MG63 (cell line): ENCODE measurements at regions not wholly inside any gene's neighbourhood (a gene's known extent, or its start where the extent isn't known, plus 50 kb on each side); places are given as distances from the start of the nearest gene placed in this dataset.

Experiments used
- DNase-seq: peaks from one replicate; pipeline ENCODE4 v3.0.0-alpha.2; 2020
- H3K27me3 ChIP-seq: fragments of 250-450 bp; sonication (Bioruptor Pico); 2 replicates; pipeline ENCODE4 v1.5.1; 2020; ENCODE audit warnings: mild to moderate bottlenecking, moderate library complexity
- H3K36me3 ChIP-seq: fragments of 250-450 bp; sonication (Bioruptor Pico); 2 replicates; pipeline ENCODE4 v1.5.1; 2020; ENCODE audit warnings: mild to moderate bottlenecking, moderate library complexity
- H3K4me3 ChIP-seq: fragments of 250-450 bp; sonication (Bioruptor Pico); 2 replicates; pipeline ENCODE4 v1.5.1; 2020; ENCODE audit warnings: mild to moderate bottlenecking, moderate library complexity
- H3K9me3 ChIP-seq: fragments of 250-450 bp; sonication (Bioruptor Pico); 2 replicates; pipeline ENCODE4 v1.5.1; 2020; ENCODE audit warnings: mild to moderate bottlenecking, moderate library complexity

DNA sequence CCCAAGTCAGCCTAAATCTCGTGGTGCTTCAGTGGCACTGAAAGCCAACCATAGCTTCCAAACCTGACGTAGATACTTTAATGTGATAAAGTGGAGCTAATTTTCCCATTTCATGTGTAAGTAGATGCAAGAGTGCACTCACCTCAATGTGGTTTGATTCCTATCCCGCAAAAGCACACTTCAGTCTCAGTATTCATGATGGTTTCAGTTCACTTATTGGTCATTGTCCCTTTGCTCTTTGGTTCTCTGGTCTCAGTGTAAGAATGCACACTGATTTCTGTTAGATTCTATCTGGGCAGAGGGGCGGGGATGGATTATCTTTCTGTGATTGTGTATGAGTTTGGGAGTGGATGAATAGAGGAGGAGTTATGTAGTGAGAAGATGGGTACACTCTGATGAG, 340.6 kb downstream of the KCNRG start:
- no peaks in the 10 kb centered on the region for H3K27me3 ChIP-seq
- H3K4me3 ChIP-seq, result no peak overlapping the region
- H3K36me3 ChIP-seq, result no peaks in the 10 kb centered on the region
- DNase-seq, result no peak
- H3K9me3 ChIP-seq, result no peaks in the 10 kb centered on the region

DNA sequence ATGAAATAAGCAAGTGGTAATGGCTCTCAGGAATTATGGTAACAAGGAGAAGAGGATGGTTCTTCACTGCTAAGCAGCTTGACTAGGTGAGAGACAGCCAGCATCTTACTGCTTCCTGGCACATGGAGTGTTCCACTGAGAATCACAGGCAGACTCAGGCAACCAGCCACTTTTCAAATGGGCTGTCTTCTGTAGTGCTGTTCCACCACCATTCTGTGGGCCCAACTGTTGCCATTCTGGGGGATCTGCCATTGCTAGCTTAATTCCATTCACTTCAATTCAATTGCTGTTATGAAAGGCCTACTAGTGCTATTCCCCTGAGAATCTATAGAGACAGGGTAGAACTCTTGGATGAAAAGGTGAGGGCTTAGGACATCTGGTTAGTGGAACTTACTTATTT, 341.9 kb downstream of the KCNRG start:
- Histone ChIP-seq H3K27me3 (no peaks in the 10 kb centered on the region), H3K9me3 (no peaks in the 10 kb centered on the region), H3K36me3 (no peaks in the 10 kb centered on the region), H3K4me3 (no peak overlapping the region)
- DNase-seq, result no peak

GRCh38 chr13:50357586-50358118, 342.4 kb downstream of the KCNRG start:
- H3K27me3 ChIP-seq, result no peaks in the 10 kb centered on the region
- no peak for DNase-seq
- no peaks in the 10 kb centered on the region for H3K36me3 ChIP-seq
- no peak overlapping the region for H3K4me3 ChIP-seq
- H3K9me3 ChIP-seq, result no peaks in the 10 kb centered on the region

GRCh38 chr13:50358231-50359040, 343.2 kb downstream of the KCNRG start:
- H3K36me3 ChIP-seq, result no peaks in the 10 kb centered on the region
- no peak for DNase-seq
- H3K27me3 ChIP-seq, result no peaks in the 10 kb centered on the region
- no peak overlapping the region for H3K4me3 ChIP-seq
- H3K9me3 ChIP-seq, result no peaks in the 10 kb centered on the region

DNA sequence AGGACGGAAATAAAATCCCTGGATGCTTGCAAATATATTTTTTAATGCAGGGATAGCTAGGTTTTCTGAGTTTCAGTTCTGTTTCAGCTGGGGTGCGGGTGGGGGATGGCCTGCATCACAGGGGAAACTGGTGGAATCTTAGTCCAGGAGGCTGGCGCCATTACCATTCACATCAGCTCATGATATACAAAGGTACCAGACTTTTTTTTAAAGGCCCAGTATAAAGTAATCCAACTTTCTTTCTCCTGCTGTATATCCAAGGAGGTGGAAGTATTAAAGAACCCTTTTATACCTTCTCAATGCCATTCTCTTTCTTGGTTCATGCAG, 343.8 kb downstream of the KCNRG start:
- H3K9me3 ChIP-seq, result no peaks in the 10 kb centered on the region
- H3K36me3 ChIP-seq, result no peaks in the 10 kb centered on the region
- DNase-seq, result no peak
- H3K4me3 ChIP-seq, result no peak overlapping the region
- no peaks in the 10 kb centered on the region for H3K27me3 ChIP-seq

DNA sequence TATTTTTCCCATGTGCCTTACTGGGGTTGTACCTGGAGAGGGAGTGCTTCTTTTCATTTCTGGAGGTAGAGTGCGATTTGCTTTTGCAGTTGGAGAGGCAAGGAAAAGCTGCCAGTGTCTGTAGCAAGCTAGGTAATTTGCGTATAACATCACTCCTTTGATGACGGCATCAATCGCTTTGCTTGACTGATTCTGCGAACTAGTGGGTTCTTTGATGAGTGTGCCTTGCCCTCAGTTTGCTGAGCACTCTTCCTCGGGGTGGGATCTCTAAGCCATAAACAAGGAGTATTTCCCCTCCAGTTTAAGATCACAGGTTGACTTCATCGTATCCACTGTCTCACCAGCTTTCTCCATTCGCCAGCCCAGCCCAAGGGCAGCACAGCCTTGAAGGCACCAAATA, 344.5 kb downstream of the KCNRG start:
- Histone ChIP-seq H3K36me3 (no peaks in the 10 kb centered on the region), H3K4me3 (no peak overlapping the region), H3K9me3 (no peaks in the 10 kb centered on the region), H3K27me3 (no peaks in the 10 kb centered on the region)
- no peak for DNase-seq

GRCh38 chr13:50360637-50361036, 345.4 kb downstream of the KCNRG start:
- DNase-seq, result no peak
- Histone ChIP-seq H3K27me3 (no peaks in the 10 kb centered on the region), H3K9me3 (no peaks in the 10 kb centered on the region), H3K36me3 (no peaks in the 10 kb centered on the region), H3K4me3 (no peak overlapping the region)

- H3K27me3 ChIP-seq, result no peaks in the 10 kb centered on the region
- DNase-seq, result no peak
- no peaks in the 10 kb centered on the region for H3K36me3 ChIP-seq
- H3K4me3 ChIP-seq, result no peak overlapping the region
- H3K9me3 ChIP-seq, result no peaks in the 10 kb centered on the region
Measured at GRCh38 chr13:50361282-50361681, 346.0 kb downstream of the KCNRG start.

DNA sequence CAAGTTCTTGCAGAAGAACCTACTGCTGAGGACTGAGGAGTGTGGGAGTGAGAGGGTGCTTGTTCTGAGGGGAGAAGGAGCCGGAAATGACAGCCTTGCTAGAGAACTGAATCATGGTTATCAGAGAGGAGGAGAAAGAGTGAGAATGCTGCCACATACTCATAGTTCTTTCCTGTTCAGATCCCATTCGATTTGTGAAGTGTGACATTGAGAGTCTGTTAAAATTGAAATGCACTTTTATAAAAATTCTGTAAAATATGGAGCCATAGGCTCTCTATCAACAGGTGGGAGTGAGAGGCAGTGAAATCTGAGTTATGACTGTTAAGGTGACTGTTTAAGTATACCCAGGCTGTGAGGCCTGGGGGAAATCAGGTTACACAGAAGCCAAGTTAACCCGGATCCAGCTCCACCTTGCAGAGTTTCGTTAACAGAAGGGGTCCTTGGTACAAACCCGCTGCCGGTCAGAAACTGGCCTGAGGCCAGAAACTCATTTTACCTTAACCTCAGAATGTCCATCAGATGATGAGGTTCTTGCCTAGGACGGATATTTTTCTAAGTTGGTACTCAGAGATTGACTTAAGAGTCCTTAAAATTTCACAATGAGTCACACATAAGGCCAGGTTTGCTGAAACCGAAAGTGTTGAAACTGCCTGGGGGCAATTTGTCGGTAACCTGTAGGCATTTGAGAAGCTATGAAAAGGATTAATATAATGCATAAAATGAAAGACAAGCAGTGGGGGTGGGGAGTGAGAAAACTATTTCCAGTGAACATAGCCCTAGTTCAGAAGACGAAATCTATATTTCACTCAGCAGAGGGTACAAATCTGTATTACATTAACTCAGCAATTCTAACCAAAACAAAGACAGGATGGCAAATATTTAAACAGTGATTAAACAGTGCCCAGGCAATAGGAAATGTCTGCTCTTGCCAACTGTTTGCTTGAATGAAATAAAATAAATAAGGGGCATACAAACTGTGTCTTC, 350.5 kb downstream of the KCNRG start:
- Histone ChIP-seq H3K9me3 (no peaks in the 10 kb centered on the region), H3K27me3 (no peaks in the 10 kb centered on the region), H3K4me3 (no peak overlapping the region), H3K36me3 (no peaks in the 10 kb centered on the region)
- no peak for DNase-seq

GRCh38 chr13:50366488-50367174, 351.4 kb downstream of the KCNRG start:
- no peaks in the 10 kb centered on the region for H3K36me3 ChIP-seq
- no peak overlapping the region for H3K4me3 ChIP-seq
- no peak for DNase-seq
- no peaks in the 10 kb centered on the region for H3K27me3 ChIP-seq
- no peaks in the 10 kb centered on the region for H3K9me3 ChIP-seq

- DNase-seq, result no peak
- H3K9me3 ChIP-seq, result no peaks in the 10 kb centered on the region
- H3K27me3 ChIP-seq, result no peaks in the 10 kb centered on the region
- H3K36me3 ChIP-seq, result no peaks in the 10 kb centered on the region
- H3K4me3 ChIP-seq, result no peak overlapping the region
Measured at GRCh38 chr13:50369646-50370045, 354.4 kb downstream of the KCNRG start.

DNA sequence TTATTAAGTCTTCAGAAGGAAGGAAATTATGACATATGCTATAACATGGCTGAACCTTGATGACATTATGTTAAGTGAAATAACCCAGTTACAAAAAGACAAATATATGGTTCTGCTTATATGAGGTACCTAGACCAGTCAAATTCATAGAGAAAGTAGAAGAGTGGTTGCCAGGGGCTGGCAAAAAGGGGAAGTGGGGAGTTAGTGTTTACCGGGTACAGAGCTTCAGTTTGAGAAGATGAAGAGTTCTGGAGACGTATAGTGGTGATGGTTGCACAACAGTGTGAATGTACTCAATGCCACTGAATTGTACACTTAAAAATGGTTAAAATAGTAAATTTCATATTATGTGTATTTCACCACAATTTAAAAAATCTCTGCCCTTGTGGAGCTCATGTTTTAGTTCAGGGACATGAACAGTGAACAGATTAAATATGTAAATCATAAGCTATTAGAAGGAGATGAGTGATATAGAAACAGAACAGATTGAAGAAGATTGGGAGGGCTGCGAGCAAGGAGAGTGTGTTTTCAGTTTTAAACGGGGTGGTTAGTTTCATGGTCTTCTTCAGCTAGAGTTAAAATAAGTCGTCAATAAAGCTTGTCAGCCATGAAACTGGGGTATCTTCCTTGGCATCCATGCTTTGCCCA, 355.2 kb downstream of the KCNRG start:
- no peak for DNase-seq
- H3K27me3 ChIP-seq, result no peaks in the 10 kb centered on the region
- no peaks in the 10 kb centered on the region for H3K9me3 ChIP-seq
- H3K36me3 ChIP-seq, result no peaks in the 10 kb centered on the region
- H3K4me3 ChIP-seq, result no peak overlapping the region

DNA sequence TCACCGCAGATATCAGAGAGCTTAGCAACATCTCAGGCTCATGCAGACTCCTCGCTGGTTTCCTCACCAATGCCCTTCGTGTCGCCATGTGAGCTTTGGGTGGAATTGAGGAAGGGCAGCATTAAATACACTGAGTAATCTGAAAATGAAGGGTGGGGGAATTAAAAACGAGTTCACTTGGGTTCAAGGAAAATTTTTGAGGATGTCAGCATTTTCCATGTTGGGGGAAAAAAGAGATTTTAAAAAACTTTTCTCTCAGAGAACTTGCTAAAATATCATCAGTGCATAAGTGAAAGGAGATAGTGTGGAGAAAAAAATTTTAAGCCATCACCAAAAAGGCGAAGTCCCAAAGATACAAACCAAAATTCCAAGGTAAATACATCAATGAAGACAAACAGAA, 359.3 kb downstream of the KCNRG start:
- DNase-seq, result no peak
- H3K4me3 ChIP-seq, result no peak overlapping the region
- no peaks in the 10 kb centered on the region for H3K9me3 ChIP-seq
- H3K27me3 ChIP-seq, result no peaks in the 10 kb centered on the region
- H3K36me3 ChIP-seq, result no peaks in the 10 kb centered on the region

- Histone ChIP-seq H3K9me3 (peaks cover 4% of the 10 kb centered on the region), H3K36me3 (no peaks in the 10 kb centered on the region), H3K27me3 (no peaks in the 10 kb centered on the region), H3K4me3 (peak overlapping the region; percentile 9)
- peak; percentile 83 for DNase-seq
Measured at GRCh38 chr13:50375792-50376191, 360.5 kb downstream of the KCNRG start.

- no peak overlapping the region for H3K4me3 ChIP-seq
Measured at GRCh38 chr13:50376895-50377575, 361.8 kb downstream of the KCNRG start.

GRCh38 chr13:50377726-50378270, 362.6 kb downstream of the KCNRG start:
- Histone ChIP-seq H3K9me3 (peaks cover 11% of the 10 kb centered on the region), H3K4me3 (no peak overlapping the region), H3K27me3 (no peaks in the 10 kb centered on the region), H3K36me3 (no peaks in the 10 kb centered on the region)
- no peak for DNase-seq

More at GRCh38 chr13:50376895-50377575, 361.8 kb downstream of the KCNRG start:
- Histone ChIP-seq H3K9me3 (peaks cover 11% of the 10 kb centered on the region), H3K27me3 (no peaks in the 10 kb centered on the region), H3K36me3 (no peaks in the 10 kb centered on the region)
- DNase-seq, result no peak
